HCEC 1CT (cell line): ENCODE measurements at regions not wholly inside any gene's neighbourhood (a gene's known extent, or its start where the extent isn't known, plus 50 kb on each side); places are given as distances from the start of the nearest gene placed in this dataset.
"Not testable (repeated sequence)": the region's sequence is repeated elsewhere in the genome, so short reads cannot be mapped to it uniquely, and the experiment has no call there.

Experiments used
- DNase-seq: peaks from one replicate; pipeline ENCODE4 v3.0.0-alpha.2; 2017

DNA sequence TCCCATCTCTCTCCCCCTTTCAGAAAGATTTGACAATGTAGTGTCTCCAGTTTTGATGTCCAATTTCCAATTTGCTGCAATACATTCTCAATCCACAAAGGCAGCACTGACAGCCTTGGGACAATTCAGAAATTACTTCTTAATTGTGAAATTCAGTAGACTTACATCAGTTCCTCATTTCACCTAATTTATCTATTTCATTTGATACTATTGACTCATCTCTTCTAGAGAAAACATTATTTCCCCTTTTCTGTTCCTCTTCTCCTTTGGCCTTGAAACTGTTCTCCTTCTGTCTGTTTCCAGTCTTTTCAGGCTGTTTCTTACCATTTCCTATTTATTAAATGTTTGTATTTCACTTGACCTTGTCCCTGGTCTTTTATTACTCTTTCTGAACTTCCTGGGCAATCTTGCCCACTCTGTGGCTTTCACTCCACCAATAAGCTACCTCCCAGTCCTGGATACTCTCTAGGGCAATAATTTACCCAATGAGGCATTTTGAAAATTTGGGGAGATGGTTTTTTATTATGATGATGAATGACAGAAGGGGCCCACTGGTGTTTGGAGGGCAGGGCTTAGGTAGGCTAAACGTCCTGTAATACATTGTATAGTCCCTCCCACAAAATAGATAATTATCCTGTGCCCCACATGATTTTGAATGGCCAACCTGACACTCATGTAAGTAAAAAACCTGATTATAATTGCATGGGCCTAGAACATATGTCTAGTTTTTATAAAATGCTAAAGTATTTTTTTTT lies 498.0 kb upstream of the BOD1L1 start:
- no peak for DNase-seq

DNA sequence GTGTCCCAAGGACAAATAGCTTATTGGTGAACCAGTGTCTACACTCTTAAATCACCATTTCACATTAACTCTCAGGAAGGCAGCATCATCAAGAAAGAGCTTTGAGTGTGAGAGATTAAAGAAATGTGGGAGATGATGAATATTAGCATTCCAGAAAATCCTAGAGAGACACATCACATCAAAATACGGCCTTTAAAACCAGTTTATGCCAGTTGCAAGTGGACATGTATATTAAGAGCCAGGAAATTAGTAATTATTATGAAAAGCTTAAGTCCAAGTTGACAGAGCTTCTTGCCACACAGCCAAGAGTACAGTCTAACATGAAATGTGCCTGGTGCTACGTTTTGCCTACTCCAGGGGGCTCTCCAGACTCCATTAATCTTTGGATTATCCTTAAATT lies 503.0 kb upstream of the BOD1L1 start:
- DNase-seq: peak; percentile 47

DNA sequence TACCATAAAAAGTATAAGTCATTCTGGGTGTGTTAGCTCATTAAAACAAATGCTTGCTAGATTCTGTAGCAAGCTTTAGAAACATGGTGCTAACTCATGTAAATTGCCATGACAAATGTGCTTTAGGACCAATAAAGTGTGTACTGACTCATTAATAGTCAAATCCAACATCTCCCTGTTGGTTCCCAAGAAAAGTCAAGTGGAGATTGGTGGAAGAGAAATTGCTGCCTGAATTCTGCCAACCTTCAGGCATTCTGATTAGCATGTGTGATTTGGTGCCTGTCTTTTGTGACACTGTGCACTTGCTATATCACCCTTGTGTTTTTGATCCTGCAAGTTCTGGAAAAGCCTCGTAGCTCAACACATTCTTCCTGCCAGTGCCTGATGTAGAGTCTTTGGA lies 503.8 kb upstream of the BOD1L1 start:
- no peak for DNase-seq

DNA sequence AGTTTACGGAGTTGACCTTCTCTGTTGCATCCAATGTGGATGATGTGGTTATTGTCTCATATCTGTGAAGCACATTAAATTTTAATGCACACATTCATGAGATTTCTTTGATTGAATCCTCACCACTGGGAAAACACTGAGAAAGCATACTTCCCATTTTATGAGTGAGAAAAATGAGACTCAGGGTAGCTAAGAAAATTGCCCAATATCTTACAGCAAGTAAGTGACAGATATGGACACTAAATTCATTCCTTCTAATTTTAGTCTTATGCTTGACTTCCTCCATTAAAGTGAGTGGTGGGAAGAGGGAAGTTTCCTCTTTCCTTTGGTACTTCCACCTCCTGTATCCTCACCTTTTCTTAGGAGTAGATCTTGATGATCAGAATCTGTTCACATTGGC lies 504.8 kb upstream of the BOD1L1 start:
- no peak for DNase-seq

DNA sequence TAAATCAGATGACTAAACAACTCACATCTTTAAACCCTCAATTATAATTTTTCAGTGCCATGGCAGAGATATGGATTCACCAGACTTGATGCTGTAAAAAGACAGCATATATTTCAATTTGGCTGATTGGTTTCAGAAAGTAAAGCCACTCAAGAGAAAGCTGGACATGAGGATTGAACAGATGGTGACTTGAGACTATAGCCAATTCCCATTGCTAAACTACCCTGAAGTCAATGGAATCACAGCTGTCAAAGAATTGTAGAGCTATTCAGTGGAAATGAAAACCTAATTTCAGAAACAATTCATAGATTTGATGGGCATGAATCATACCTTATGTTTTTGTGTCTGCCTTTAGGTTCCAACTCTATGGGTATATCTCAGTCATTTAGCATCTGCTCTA lies 510.6 kb upstream of the BOD1L1 start:
- no peak for DNase-seq

DNA sequence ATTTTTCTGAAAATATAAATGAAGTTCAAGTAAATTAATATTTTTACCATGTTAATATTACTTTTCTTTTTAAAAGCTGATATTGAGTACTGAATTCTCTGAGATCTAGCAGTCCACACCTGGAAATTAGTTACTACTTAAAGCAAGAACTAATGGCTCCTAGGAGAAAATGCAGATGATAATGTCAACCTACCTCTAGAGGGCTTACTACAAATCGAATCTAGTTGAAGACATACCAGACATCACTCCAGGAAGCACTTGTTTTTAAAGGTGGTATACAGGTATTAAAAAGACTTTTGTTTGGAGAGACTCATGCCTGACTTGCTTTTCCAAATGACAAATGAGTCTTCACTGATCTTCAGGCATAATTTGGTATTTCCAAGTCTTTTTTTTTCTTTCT lies 516.4 kb upstream of the BOD1L1 start:
- DNase-seq: no peak

DNA sequence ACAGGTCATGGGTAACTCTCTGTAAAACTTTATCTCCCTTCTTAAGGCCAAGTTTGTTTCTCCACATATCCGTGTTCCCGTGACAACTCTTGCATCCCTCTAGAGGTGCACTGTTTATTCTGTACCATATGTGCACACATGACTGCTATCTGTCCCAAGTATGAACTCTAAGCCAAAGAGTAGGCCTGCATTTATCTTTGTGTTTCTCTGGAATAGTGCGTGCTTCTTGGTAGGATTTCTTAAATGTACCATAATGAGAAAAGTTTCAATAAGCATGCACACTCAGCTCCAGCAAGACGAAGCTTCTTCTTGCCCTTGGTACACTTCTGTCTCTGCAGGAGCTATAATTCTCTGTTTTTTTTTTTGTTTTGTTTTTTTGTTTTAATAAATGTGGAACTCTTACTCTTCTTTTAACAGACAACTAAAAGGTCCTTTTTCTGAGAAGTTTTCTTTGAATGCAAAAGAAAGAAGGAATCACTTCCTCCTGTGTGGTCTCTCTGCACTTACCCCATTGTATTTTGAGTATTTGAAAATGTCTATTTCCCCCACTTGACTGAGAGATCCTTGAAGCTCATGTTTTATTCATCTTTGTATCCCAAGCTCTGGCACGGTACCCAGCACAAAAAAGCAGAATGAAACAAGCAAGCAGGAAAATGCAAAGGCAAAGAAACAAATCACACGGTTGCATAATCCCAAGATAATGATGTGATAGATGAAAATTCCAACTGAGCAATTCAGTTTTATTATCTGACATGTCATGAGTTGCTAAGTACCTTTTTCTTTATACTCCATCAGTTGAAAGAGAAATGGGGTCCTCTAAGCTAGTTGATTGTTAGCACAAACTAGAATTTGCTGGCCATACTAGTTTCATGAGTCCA lies 521.9 kb upstream of the BOD1L1 start:
- DNase-seq: no peak

DNA sequence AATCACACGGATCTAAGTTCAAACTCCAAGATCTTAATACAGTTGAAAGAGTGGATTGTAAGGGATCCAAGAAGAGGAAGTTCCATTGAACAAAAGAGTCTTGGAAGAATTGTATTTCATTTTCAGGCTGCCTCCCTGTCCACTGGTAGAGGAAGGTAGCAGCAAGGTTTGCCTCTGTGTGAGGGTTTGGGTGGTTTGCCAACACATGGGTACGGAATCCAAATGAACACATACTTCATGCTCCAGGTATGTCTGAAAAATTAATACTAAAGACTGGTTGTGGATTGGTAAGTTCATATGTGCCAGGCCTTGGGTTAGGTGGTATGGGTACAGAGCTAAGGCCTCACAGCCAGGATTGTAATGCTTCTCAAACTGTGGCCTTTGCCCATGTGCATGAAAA lies 523.6 kb upstream of the BOD1L1 start:
- no peak for DNase-seq

DNA sequence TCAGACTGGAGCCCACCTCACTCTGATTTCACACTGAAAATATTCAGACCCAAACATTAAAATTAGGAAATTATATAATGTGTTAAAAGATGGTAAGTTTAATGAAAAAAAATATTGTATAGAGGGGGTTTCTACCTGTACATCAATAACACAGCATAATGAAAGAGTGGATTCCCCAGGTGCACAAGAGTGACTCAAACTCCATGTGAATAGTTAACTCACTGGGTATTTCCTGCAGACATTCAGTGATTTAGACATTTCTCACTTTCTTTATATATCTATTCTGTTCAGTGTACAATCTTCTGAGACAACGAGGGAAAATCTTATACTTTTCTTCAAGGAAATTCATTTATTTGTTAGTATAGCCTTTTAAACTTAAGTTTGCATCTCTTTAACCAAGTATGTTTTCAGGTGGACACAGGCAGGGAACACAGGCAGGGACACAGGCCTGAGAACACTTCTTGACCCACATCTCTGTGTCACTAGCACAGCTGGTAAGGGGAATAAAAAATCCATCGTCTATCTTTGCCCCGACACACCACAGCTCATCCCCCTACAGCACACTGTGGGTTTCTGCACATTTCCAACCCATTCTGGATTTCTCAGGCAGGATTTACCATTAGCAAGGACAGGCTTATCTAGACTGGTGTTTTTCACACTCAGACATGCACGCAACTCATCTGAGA lies 525.5 kb upstream of the BOD1L1 start:
- DNase-seq: no peak

DNA sequence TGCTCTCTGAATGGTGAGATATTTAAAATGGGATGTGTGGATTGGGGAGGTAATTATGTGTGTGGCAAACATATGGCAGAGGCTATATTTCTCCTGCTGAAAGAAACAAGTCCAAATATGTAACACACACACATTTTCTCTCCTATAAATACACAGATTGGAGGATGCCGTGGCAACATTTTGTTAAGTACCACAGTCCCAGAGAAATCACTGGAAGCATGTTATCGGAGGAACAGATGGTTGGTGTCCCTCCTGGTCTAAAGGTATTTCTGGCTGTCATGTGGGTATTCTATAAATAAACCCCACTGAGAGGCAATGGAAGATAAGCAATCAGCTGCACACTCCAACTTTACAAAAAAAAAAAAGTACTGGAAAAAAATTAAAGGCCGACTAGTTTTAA lies 528.3 kb upstream of the BOD1L1 start:
- no peak for DNase-seq

DNA sequence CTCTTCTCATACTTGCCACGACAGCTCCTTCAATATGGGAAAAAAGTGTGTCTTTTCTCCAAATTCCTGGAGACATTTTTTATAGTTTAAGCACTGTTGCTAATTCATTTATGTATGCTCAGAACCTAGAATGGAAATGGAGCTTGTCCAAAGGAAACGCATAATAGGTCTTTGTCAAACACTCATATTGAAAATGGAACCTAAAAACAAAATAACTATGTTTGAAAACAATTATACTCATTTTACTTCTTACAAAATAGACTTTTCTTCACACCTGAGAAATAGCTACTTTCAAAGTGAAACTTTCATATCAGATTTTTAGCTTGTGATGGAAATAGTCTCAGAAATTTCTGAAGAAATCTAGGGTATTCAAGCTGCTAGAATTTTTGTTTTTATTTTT lies 529.7 kb upstream of the BOD1L1 start:
- no peak for DNase-seq

DNA sequence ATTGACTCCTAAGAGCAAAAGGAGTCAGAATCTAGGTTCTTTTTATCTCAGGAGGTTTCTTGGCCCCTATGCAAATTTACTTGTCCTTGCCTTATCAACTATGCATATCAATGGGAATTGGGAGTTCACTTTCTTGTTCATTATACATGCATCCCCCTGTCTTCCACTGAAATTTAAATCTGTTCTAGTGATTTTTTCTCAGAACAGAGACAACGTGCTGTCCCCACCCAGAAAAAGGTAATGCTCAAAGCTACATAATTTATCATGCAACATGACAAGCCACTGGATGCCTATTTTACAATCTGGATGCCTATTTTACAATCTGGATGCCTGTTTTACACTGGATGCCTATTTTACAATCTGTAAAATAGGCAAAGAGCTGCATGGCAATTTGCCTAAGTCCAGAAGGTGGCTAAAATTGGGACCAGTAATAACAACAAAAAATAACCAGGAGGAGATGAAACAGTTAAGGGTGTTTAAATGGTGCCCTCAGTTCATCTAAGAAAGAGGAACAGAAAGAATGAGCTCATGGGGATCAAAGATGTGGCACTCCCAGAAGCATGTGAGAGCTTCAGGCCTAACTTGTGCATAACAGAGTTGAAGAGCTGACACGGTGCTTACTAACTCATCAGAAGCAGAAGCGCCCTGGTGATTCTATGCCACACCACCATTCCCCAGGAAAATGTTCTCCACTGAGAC lies 537.8 kb upstream of the BOD1L1 start:
- DNase-seq: no peak

DNA sequence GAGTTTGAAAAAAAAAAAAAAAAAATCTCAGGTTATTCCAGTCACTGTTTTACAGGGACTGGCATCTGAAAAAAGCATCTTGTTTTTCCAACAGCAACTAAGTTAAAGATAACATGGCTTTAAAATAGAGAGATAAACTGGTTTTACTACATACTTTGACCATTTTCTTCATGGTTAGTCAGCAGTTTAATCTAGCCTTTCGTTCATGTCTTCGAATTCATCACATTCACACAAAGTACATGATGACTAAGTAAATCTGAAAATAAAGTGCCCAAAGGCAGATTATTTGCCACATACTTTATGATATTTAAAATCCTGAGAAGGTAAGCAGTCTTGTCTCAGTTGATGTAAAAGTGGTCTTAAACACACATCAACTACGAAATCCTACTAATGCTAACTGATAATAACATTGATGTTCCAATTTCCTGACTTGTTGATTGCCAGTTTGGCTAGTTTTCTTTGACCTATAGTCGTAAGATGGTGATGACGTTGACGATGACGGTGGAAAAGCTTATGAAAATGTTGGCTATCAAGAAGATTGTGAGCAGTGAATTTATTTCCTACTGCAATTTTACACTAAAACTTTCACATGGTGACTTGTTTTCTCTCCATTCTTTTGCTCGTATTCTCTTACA lies 540.5 kb upstream of the BOD1L1 start:
- DNase-seq: peak; percentile 7

DNA sequence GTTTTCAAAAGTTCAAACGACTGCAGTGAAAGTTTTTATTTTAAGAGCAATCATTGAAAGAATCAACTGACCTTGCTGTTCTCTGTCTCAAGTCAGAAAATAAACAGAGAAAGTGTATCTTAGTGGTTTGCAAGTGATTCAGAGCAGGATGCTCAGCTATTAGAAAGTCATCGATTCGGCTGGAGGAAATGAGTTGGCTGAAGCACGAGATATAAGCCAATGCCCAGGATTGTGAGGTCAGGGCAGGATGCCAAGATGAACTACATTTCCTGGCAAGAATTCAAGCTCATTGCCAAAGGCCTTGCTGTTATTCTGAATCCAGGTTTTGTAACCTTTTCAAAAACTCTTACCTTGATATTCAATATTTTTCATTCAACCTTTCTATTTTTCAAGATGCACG lies 541.4 kb upstream of the BOD1L1 start:
- DNase-seq: peak; percentile 88

DNA sequence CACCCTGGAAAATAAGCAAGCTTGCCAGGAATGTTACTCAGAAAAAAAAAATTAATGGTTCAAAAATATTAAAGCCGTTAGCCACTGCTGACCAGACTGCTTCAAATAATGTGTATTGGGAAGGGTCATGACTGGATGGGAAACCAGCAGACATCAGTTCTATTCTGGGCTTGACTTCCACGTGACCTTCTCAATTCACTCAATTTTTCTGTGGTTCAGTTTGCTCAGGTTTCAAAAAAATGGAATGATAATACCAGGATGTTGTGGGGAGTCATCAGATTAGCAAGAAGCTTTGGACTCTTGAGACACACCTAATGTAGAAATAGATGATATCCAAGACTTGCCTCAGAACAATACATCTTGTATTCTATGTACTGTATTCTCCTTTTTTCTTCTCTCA lies 541.9 kb upstream of the BOD1L1 start:
- peak; percentile 65 for DNase-seq

DNA sequence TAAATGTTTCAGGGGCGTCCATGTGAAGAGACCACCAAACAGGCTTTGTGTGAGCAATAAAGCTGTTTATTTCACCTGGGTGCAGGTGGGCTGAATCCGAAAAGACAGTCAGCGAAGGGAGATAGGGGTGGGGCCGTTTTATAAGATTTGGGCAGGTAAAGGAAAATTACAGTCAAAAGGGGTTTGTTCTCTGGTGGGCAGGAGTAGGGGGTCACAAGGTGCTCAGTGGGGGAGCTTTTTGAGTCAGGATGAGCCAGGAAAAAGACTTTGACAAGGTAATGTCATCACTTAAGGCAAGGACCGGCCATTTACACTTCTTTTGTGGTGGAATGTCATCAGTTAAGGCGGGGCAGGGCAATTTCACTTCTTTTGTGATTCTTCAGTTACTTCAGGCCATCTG lies 542.4 kb upstream of the BOD1L1 start:
- not testable (repeated sequence) for DNase-seq

DNA sequence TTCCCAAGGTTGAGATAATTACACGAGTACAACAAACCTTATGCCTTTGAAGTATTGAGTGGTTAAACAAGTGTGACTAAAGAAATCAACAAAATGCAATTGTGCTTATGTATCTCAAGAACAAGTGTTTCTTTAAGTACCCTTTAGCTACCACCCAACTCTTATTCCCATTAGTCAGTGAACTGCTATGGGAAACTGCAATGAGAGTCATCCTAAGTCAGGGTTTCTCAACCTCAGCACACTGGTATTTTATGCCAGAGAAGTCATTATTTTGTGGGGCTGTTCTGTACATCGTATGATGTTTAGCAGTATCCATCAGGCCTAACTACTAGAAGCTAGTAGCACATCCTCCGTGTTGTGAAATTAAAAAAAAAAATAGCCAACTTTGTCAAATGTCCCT lies 549.1 kb upstream of the BOD1L1 start:
- peak; percentile 28 for DNase-seq

DNA sequence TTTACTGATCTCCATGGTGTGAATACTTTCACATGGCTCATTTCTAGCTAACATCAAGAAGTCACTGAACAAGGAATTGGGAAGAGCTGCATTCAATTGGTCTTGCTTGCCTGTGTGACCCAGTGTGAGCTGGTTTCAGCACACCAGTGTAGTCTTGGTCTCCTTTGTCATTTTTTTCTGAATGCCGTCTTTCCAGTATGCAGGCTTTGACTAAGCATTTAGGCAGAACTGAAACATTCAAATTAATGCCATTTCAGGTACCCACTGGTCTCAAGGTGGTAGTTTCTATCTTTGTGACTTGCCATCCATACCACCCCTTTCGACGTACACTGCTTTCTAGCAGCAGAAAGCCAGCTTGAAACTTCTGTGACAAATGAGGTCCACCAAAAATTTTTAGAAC lies 550.5 kb upstream of the BOD1L1 start:
- no peak for DNase-seq

DNA sequence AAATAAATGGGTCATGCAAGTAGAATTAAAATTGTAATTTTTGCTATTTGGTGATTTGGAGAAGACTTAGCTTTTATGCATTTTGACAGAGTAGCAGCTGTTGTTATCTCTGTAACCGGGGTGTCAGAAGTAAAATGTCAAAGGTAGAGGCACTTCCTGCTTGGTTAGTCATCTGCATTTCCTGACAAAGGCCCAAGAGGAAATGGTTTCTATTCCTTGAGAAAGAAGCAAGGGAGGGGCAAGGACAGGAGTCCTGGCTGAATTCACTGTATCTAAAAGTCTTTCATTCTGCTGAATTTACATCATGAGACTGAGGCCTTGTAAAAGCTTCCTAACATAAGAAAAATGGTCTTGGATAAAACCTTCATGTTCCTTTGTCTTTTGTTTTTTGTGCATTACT lies 550.9 kb upstream of the BOD1L1 start:
- peak; percentile 64 for DNase-seq

DNA sequence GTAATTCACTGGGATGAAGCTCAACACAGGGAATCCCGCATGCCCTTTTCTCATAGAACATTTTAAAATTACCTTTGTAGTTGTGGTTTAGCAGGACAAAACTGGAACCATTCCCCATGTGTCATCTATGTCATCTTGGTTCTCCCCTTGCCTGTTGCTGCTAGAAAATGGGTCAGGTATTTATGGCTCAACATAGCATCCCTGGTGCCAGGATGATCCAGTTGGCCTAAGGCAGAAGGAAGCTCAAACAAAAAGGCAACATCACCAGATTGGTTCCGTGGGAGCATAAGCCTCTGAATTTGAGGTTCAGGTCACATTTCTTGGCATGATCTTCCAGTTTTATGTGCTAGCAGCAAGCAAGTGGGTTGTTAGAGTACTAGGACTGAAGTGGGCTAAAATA lies 552.6 kb upstream of the BOD1L1 start:
- DNase-seq: no peak

DNA sequence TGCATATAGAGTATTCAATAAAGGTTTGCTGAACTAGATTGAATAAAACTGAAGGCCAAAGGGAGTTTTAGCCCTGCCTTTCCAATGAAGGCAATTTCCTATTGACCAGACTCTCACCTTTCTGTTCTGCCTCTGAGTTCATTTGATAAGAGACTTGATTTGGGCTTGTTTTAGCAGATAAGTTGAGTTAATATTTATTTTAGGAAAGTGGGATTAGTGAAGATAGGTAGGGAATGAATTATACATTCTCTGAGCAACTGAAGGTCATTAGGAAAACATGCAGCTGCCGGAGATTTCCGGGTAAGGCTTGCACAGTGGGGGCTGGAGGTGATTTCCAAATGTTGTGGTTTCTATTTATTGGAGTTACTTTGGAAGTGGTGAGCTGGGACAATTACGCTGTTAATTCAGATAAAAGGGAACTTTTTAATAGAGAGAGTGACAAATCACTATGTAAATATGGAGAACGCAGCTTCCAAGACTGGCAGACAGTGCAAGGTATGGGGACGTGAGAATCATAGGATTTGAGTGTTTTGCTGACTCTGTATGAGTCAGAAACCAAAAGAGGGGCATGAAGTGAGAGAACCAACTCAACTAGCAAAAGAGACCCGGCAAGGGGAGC lies 553.6 kb upstream of the BOD1L1 start:
- DNase-seq: peak; percentile 28

DNA sequence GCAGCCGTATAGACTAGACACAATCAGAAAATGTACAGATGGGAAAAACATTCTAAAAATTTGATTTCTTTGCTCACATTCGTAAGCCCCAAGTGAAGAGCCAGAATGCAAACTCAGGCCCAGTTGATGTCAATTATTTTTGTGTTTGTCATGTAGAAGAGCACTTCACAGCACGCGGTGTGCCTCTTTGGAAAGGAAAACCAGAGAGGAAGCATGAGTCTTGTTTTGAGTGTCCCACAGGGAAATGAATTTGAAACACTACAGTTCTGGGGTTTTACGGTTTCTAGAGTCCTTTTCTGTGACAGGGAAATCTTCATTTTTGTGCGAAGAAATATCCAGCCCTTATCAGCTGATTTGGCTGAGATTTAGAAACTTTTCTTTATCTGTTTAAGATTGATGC lies 554.6 kb upstream of the BOD1L1 start:
- no peak for DNase-seq
